Left renal pelvis (tissue), 4 donors: ENCODE measurements at regions not wholly inside any gene's neighbourhood (a gene's known extent, or its start where the extent isn't known, plus 50 kb on each side); places are given as distances from the start of the nearest gene placed in this dataset.

Experiments
- DNase-seq, 4 donors: peaks; one replicate each; pipeline ENCODE4 v3.0.0-alpha.2; 2013; ENCODE audit warnings: low read depth in 4 of 4, low spot score in 3 of 4

DNA sequence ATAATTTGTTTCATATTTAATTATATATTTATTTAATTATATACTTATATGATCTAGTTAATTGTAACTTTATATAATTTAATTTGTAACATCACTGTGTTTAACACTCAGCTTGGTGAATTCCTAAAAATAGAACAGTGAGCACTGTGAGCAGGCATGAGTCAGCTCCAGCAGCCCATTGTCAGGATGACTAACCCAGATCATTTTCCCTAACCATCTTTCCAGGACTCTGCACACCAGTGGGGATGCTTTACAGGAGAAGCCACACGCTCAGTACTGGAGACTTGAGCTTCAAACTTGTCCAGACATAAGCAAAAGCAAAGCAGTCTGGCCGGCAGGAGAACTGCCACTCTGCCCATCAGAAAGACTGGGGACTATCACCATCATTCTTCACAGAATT is 446.2 kb upstream of the TRPC7 start:
- no peak for DNase-seq

DNA sequence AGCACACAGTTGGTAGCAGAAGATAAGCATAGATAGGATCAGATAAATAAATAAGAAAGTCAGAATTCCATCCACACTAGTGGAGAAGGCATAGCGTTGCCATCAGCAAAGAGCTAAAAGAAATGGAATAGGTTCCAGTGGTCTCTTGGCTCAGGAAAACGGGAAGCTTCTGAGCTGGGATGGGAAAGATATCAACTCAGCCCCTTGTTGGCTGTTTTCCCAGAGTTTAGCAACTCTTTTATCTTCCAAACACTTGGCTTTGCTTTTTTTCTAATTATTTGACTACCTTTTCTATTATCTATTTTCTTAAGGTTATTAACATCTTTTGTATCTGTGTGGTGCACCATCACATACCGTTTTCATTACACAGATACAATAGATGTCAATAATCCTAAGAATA is 445.7 kb upstream of the TRPC7 start:
- DNase-seq: no peak

DNA sequence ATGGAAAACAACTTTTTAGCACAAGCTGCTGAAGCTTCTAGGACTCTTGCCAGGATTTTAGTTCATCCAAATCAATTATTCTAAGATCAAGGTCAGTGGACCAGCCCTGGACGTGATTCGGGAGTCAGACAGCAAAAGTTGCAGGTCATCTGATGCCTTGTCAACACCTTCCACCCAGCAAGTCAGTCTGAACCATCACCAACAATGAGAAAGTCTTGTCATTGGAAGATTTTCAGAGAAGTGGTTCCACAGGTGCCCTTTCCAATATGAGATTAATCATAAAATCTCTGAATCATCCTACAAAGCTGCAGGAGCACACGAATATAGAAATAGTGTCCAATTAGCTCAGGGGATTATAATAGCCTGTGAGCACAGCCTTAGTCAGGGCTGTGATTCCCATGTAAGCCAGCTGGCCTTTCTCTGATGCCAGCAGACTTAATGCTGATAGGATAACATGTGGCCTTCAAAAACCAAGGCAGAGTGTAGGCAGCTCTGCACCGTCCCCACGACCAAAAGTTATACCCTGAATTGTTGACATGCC is 445.0 kb upstream of the TRPC7 start:
- no peak for DNase-seq

DNA sequence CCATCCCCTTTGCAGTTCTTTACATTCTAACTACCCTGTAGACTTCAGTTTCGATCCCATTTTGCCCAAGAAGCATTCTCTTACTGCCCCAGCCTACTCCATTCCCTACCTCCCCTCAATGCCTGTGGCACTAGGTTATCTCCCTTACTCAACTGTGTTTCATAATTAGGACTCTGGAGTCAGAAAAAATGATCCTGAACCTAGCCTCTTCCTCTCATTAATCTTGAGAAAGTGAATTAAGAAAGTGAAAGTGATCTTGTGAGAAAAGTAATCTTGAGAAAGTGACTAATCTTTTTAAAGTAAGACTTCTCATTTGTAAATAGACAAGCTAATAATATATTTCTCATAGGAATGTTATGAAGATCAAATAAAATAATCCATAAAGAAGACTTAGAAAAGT is 444.0 kb upstream of the TRPC7 start:
- no peak for DNase-seq

DNA sequence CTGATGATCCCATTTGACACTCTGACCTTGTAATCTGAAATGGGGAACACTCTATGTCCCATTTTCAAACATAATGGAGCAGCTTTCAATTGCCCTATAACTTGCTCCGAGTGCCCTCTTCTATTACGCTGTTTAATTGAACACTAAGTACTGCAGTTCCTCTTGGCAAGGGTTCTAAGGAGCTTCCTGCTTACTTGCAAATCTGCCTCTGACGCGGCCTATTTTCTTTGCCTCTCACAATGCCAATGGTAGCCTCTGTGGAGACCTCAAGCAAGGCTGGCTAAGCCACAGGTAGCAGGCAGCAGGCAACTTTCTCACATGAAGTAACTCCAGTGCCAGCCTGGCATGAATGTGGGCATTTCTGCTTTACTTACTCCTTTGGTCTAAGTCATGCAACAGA is 443.4 kb upstream of the TRPC7 start:
- no peak for DNase-seq

DNA sequence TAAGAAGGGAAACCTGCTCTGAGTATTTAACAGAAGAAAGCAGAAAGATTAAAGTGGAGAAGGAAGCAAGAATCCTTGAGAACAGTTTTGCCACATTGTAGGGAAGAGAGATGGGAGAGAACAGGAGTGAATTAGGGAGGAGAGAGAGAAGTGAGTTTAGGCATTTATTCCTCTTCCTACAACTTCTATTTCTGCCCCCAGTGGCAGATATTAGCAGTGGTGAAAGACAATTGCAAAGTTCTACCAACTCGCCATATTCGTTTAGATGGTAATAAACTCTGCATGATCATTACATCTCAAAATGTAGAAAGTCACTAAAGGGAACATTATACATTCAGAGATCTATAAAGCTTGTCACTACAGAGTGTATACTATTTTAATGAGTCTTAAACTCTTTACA is 440.1 kb upstream of the TRPC7 start:
- no peak for DNase-seq

DNA sequence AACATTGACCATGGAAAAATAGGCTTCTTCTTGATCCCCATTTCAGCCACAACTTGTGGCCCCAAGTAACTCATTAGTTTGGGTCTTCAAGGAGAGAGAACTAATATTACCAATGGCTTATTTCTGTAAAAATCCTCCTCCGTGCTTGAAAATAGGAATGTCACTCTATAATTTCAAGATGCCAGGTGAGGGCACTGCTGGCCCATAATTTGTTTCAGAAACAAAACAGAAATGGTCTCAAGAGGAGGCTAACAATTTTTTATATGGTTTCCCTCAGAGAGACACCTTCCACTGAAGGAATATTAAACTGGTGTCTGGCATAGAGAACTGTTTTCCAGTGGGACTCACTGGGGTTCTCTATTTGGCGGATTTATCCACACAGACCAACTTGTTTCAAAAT is 437.0 kb upstream of the TRPC7 start:
- no peak for DNase-seq

DNA sequence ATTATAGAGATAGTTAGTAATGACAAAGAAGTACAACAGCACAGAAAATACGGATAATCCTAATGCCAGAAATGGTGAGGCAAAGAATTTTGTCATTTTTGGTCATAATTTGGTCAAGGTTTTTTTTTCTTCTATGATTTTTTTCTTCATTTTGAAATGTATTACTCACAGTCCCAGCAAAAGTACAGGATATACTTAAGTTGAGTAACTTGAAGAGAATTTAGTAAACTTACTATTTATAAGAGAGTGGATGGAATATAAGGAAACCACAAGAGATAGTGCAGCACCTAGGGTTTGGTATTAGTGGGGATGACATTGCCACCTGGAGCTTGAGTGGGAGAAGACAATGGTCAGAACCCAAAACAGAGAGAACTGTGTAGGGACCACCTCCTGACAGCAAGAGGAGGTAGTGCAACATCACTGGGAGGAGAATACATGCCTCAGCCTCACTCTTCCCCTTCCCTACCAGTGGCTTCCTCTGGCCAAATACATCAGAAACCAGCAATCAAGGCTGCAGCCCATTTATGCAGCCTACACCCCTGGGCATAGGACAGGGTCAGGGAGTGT is 434.5 kb upstream of the TRPC7 start:
- DNase-seq: no peak

DNA sequence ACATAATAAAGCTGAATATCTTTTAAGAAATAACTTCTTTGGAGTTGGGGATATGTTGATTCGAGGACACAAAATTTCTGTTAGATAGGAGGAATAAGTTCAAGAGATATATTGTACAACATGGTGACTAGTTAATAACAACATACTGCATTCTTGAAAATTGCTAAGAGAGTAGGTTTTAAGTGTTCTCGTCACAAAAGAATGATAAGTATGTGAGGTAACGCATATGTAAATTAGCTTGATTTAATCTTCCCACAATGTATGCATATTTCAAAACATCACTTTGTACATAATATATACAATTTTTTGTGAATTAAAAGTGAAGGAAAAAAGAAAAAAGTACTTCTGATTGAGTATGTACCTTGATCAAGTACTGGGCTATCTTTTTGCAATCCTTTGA is 428.0 kb upstream of the TRPC7 start:
- DNase-seq: no peak

DNA sequence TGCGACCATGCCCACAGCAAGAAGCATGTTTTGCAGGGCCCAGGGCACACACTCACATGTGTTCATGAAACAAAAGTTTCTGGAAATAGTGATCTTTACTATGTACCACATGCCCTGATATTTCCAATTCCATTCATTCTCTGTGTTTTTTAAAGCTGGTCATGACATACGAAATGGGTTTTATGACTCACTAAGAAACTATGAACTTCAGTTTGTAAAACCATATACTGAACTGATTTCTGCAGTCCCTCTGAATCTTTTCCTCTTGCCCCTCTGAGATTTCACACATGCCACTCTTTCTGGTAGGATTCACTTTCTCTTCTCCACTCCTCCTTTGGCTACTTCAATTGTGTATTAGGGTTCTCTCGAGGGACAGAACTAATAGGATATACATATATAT is 416.1 kb upstream of the TRPC7 start:
- DNase-seq: no peak

DNA sequence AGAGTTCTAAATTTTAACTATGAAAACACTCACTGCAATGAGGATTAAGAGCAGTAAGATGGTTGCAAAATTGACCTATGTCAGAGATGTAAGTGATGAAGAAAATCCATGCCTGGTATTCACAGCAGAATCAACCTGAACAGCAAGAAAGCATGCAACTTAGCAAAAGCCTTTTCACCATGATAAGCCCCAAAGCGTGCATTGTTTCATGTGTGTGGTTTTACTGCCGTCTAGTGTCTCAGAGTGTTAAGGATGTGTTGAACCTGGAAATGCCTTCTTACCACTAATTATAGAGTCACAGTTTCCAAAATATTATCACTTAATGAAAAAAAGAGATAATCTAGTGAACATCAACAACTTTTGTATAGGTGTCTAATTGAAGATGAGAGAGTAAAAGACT is 415.2 kb upstream of the TRPC7 start:
- DNase-seq: no peak

DNA sequence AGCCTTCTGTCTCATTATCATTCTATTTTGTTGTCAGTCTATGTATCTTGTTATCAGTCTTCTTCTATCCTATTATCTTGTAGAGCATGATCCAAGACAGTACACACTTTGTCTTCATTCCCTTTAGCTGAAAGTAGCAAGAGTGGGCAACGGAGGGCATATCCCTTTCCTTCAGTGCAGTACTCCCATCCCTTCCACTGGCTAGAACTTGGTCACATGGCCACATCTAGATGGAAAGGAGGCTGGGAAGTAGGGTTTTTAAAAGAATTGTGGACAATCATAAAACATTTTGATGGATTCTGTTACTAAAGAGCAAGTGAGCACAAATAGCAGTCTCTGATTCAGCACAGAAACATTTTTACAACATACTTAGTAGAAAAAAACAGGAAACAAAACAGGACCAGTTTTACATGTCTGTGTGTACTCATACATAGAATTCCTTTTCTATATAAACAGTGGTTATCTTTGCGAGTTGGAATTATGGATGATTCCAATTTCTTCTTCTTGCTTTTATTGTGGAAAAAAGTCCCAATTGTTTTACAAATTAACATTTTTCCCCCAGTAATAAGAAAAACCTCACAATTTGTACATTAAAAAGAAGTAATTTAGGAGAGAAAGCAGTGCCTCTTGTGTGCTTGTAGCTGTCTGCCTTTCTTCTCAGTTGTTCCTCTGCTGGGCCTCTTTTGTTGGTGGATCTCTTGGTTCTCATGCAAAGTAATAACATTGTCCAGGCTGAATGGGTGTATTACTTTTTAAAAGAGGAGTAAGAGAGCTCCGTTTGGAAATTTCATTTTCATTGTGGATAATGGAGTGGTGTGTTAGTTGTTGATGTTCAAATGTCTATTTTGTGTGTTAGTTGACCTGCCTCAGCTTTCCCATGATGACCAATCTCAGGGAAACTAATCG is 410.9 kb upstream of the TRPC7 start:
- DNase-seq: no peak

DNA sequence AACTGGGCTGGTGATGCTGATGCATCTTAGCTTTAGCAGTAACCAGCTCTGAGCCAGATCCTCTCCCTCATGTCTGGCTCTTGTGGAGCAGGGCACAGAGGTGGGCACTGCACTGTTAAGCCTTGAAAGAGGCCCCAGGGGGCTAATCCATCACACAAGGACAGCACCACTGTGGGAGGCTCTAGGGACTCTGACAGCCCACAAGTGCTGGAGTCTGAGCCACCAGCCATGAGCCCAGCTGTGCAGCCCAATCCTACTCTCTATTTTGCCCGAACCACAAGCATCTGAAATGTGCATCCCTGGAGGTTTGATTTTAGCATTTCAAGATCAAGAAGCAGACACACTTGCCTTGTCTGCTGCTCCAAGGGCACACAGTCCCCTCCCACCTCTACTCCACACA is 407.1 kb upstream of the TRPC7 start:
- DNase-seq: no peak

DNA sequence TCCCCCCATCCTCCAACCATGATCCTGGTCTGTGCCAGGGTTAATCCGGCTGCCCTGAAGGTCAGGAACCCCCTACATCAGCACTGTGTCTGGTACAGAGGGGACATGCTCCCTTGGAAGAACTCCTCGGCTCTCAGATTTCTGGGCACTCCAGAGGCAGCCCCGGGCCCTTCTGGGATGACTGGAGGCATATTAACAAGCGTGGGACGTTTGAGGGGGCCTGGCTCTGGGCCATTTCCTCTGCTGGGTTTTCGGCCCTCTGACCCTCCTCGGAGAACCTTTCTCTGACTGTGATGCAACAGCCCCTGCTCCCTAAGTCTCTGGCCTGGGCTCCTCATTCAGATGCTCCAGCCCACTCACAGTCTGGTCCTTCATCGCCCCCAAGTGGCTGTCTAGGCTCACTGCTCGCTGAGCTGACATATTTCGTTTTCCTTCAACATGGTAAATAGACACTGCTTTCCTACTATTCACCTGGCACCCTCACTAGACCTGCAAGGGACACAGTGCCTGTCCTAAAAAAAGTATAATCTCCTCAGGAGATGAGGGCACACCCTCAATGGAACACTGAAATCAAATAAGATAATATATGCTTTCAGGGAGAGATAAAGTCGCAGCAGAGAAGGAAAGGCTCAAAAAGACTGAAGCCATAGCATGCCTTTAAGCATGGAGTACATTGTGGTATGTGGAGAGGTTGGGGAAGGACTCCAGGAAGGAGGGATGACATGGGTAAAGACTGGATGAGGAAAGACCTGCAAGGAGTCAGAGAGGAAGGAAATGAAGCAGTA is 404.7 kb upstream of the TRPC7 start:
- DNase-seq: peak; percentile 46 to 50 (median 48)

DNA sequence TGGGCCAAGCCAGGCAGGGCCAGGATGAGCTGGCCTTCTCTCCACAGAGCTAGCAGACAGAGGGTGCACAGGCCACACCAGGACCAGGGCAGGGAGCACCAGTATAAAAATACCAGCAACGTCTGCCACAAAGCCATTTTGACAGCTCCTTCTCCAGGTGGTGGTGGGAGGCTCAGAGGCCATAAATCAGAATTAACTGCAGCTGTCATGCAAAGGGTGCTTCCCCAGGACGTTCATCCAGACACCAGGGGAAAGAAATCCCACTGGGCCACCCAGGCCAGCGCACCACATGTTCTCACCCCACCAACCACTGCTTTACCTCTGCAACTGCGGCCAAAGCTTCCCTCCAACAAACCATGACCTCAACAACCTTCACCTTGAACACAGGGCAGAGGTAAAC is 403.7 kb upstream of the TRPC7 start:
- DNase-seq: no peak

DNA sequence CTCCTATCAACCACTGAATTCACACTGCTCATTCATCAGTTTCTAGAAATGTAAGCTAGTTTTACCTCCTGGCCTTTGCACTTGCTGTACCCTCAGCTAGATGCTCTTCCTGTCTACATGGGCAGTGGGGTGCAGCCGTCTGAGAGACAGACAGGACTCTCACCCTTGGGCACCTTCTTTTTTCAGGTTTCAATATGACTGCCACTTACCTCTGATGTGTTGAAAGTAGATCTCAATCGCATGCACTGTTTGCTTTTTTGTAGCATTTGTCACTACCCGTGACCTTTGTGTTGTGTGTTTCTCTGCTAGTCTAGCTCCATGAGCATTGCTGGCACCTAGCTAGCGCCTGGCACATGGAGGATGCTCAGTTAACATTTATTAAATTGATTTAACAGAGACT is 403.1 kb upstream of the TRPC7 start:
- DNase-seq: no peak

DNA sequence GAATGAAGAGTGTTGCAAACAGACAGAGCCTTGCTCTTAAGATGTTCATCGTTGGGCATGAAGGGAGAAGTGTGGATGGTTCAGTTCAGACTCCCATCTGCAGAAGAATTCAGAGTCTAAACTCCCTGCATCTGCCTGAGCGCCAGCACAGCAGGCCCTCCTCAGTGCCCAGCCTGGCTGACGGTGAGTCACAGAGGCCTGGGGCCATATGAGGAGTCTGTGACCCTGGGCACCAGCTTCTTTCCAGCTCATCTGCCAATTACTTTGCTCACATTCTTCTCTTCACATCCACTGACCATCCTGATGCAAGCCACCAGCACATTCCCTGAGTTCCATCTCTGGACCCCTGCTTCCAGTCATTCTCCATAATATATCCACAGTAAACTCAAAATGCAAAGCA is 401.1 kb upstream of the TRPC7 start:
- DNase-seq: no peak

DNA sequence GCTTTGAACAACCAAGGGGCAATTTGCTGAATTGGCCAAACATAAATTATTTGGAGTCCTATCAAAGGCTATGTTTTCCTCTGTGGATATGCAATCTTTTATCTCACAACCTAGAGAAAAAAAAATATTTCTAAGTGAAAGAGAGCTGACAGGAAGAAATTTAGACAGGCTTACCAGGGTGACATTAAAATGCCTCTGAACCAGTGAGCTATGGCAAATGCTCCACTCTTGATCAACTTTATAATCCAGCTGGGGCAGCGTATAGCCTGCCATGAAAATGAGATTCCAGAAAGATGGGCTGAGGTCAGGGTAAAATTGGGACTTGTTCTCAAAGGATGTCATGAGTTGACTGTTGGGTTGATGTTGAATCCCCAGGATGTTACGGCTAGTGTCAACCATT is 399.3 kb upstream of the TRPC7 start:
- no peak for DNase-seq

DNA sequence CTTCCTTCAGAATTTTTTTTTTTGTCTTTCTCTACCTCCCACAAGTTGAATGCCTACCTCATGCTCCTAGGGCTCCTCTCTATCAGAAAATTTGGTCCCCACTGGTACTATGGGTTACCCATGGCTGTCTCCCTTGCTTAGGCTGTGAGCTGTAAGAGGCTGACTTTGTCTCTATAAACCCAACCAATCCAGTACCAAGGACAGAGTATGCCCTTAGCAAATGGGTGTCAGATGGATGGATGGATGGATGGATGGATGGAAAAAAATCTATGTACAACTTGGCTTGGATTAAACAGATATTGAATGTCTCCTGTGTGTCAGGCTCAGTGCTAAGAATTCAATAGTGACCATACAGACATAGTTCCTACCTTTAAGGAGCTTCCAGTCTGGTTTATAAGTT is 398.2 kb upstream of the TRPC7 start:
- DNase-seq: no peak

DNA sequence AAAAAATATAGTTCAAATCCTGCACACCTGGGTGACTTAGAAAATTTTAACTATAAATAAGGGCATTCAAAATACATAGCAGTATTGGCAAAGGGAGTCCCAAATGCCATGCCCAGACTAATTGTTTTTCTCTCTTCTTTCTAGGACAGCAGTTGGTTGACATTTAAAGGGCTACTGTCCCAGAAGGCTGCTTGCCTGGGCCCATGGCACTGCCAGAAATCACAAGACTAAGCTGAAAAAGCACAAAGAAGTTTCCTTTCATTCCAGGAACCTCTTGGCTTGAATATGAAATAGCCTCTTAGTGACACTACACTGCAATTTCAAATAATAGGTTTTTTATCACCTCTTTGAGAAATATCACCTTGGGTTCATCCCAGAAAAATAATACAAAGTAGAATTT is 388.9 kb upstream of the TRPC7 start:
- DNase-seq: no peak

DNA sequence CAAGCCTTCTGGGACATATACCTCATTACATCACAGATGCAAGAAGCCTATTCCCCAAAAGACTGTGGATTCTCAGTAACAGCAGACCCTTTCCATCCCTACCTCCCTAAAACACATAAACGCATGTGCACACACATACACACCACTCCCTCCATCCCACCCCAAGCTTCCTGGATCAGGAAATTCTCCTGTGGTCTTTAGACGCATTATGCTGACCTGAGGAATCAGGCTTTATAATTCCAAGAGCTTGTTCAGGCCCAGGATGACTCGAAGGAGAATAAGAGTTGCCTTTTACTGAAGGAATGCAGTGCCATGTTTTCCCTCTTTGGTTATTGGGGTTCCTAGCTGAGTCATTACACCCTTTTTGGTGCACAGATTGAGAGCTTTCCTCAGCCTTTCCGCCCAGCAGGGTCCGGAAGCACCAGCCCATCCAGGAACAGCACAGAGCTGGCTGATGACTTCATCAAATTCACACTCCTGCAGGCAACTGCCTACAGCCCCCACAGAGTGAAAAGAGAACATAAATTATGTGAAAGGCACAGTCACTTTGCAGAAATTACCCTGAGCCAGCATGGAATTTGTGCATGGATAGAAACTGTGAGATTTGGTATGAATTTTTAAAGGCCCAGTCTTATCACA is 385.0 kb upstream of the TRPC7 start:
- DNase-seq: no peak
